ENCODE measurements at regions not wholly inside any gene's neighbourhood (a gene's known extent, or its start where the extent isn't known, plus 50 kb on each side); places are given as distances from the start of the nearest gene placed in this dataset.

- DNase-seq (ENCODE audit: low read depth), result no peak
- TF ChIP-seq CTCF (IDR thresholded peaks at IDR 0.05; ENCODE audit: control insufficient read depth, extremely low read depth, insufficient read depth), result no peak
- no peak overlapping the region for H3K4me3 ChIP-seq (ENCODE audit: low read depth, low read length)
Observed at GRCh38 chr3:161905520-161906132, 409.0 kb downstream of the OTOL1 start.

GRCh38 chr3:161913786-161914389 lies 417.3 kb downstream of the OTOL1 start:
- H3K4me3 ChIP-seq (ENCODE audit: low read depth, low read length), result no peak overlapping the region
- DNase-seq (ENCODE audit: low read depth), result no peak
- no peak for TF ChIP-seq CTCF (IDR thresholded peaks at IDR 0.05; ENCODE audit: control insufficient read depth, extremely low read depth, insufficient read depth)

- H3K4me3 ChIP-seq (ENCODE audit: low read depth, low read length), result no peak overlapping the region
Observed at GRCh38 chr3:161914703-161915417, 418.3 kb downstream of the OTOL1 start.

GRCh38 chr3:161915418-161915750 lies 418.8 kb downstream of the OTOL1 start:
- H3K4me3 ChIP-seq (ENCODE audit: low read depth, low read length), result no peak overlapping the region
- DNase-seq (ENCODE audit: low read depth), result no peak
- no peak for TF ChIP-seq CTCF (IDR thresholded peaks at IDR 0.05; ENCODE audit: control insufficient read depth, extremely low read depth, insufficient read depth)

More at GRCh38 chr3:161914703-161915417, 418.3 kb downstream of the OTOL1 start:
- DNase-seq (ENCODE audit: low read depth), result peak; percentile 15
- TF ChIP-seq CTCF (IDR thresholded peaks at IDR 0.05; ENCODE audit: control insufficient read depth, extremely low read depth, insufficient read depth), result peak; percentile 87

- no peak for TF ChIP-seq CTCF (IDR thresholded peaks at IDR 0.05; ENCODE audit: control insufficient read depth, extremely low read depth, insufficient read depth)
- DNase-seq (ENCODE audit: low read depth), result no peak
- H3K4me3 ChIP-seq (ENCODE audit: low read depth, low read length), result no peak overlapping the region
Observed at GRCh38 chr3:161920196-161920595, 423.6 kb downstream of the OTOL1 start.

- TF ChIP-seq CTCF (IDR thresholded peaks at IDR 0.05; ENCODE audit: control insufficient read depth, extremely low read depth, insufficient read depth), result no peak
Observed at GRCh38 chr3:161925749-161926360, 429.2 kb downstream of the OTOL1 start.

More at GRCh38 chr3:161925749-161926360, 429.2 kb downstream of the OTOL1 start:
- H3K4me3 ChIP-seq (ENCODE audit: low read depth, low read length), result no peak overlapping the region
- no peak for DNase-seq (ENCODE audit: low read depth)

All from LNCaP clone FGC (cell line).